Lung microvascular endothelial cell (primary cell): ENCODE measurements at regions not wholly inside any gene's neighbourhood (a gene's known extent, or its start where the extent isn't known, plus 50 kb on each side); places are given as distances from the start of the nearest gene placed in this dataset.
"Not testable (repeated sequence)": the region's sequence is repeated elsewhere in the genome, so short reads cannot be mapped to it uniquely, and the experiment has no call there.

Experiments
- DNase-seq, 2 donors: peaks; one replicate each; pipeline versions ENCODE4 v3.0.0 to v3.0.0-alpha.2; 2010; ENCODE audit warnings: low read depth in 2 of 2

- peak; percentile 79 to 86 for DNase-seq
Measured at GRCh38 chr7:25069900-25070443, 55.1 kb downstream of the CYCS start.

- no peak for DNase-seq
Measured at GRCh38 chr7:25068502-25069213, 56.4 kb downstream of the CYCS start.

GRCh38 chr7:25067726-25068501, 57.1 kb downstream of the CYCS start:
- DNase-seq, result no peak

- no peak for DNase-seq
Measured at GRCh38 chr7:25066253-25066652, 58.8 kb downstream of the CYCS start.

GRCh38 chr7:25062380-25062779, 62.7 kb downstream of the CYCS start:
- DNase-seq, result no peak

GRCh38 chr7:25060487-25061055, 64.5 kb downstream of the CYCS start:
- DNase-seq, result no peak

- DNase-seq, result no peak
Measured at GRCh38 chr7:25059576-25059975, 65.5 kb downstream of the CYCS start.

- DNase-seq, result no peak
Measured at GRCh38 chr7:25056368-25056767, 68.7 kb downstream of the CYCS start.

- no peak for DNase-seq
Measured at GRCh38 chr7:25055520-25056220, 69.4 kb downstream of the CYCS start.

GRCh38 chr7:25054819-25055519, 70.1 kb downstream of the CYCS start:
- peak in 1 of 2 donors; percentile 29 for DNase-seq

- DNase-seq, result no peak
Measured at GRCh38 chr7:25050223-25050622, 70.2 kb upstream of the OSBPL3 start.

- DNase-seq, result no peak
Measured at GRCh38 chr7:25048444-25048834, 68.5 kb upstream of the OSBPL3 start.

GRCh38 chr7:25047571-25048443, 67.8 kb upstream of the OSBPL3 start:
- DNase-seq, result not testable (repeated sequence)

- no peak for DNase-seq
Measured at GRCh38 chr7:25037325-25037724, 57.3 kb upstream of the OSBPL3 start.

- no peak for DNase-seq
Measured at GRCh38 chr7:25035274-25035673, 55.3 kb upstream of the OSBPL3 start.

GRCh38 chr7:25034136-25034535, 54.2 kb upstream of the OSBPL3 start:
- no peak for DNase-seq

GRCh38 chr7:25032774-25033743, 53.1 kb upstream of the OSBPL3 start:
- no peak for DNase-seq

GRCh38 chr7:25031432-25031831, 51.5 kb upstream of the OSBPL3 start:
- no peak for DNase-seq

GRCh38 chr7:25031007-25031406, 51.0 kb upstream of the OSBPL3 start:
- no peak for DNase-seq
